COLO829 (cell line): ENCODE measurements at regions not wholly inside any gene's neighbourhood (a gene's known extent, or its start where the extent isn't known, plus 50 kb on each side); places are given as distances from the start of the nearest gene placed in this dataset.
A peak's percentile ranks its signal among the peaks of the same experiment; 100 is the strongest.

Experiments
- DNase-seq: peaks from one replicate; pipeline ENCODE4 v3.0.0; 2012; ENCODE audit warnings: low spot score

GRCh38 chrX:81489987-81490386 is 288.1 kb downstream of the SH3BGRL start:
- DNase-seq: peak; percentile 1

- DNase-seq: no peak
These were observed 326.1 kb downstream of the SH3BGRL start for GRCh38 chrX:81527881-81528440.

- no peak for DNase-seq
These were observed 335.8 kb downstream of the SH3BGRL start for GRCh38 chrX:81537723-81538122.

- no peak for DNase-seq
These were observed 340.4 kb downstream of the SH3BGRL start for GRCh38 chrX:81542255-81542654.

GRCh38 chrX:81556880-81557279 is 355.0 kb downstream of the SH3BGRL start:
- no peak for DNase-seq

GRCh38 chrX:81564851-81565250 is 362.9 kb downstream of the SH3BGRL start:
- DNase-seq: no peak

GRCh38 chrX:81577028-81577427 is 375.1 kb downstream of the SH3BGRL start:
- DNase-seq: no peak

GRCh38 chrX:81586096-81586495 is 384.2 kb downstream of the SH3BGRL start:
- DNase-seq: no peak

GRCh38 chrX:81615979-81616378 is 414.1 kb downstream of the SH3BGRL start:
- DNase-seq: no peak

- no peak for DNase-seq
These were observed 460.5 kb downstream of the SH3BGRL start for GRCh38 chrX:81662381-81662780.

GRCh38 chrX:81708487-81708886 is 506.6 kb downstream of the SH3BGRL start:
- DNase-seq: peak; percentile 13

GRCh38 chrX:81728622-81729021 is 526.7 kb downstream of the SH3BGRL start:
- no peak for DNase-seq

GRCh38 chrX:81729269-81729777 is 527.4 kb downstream of the SH3BGRL start:
- no peak for DNase-seq

- DNase-seq: no peak
These were observed 577.8 kb downstream of the SH3BGRL start for GRCh38 chrX:81779701-81780100.

- no peak for DNase-seq
These were observed 589.2 kb downstream of the SH3BGRL start for GRCh38 chrX:81791086-81791485.
